PFSK-1 (cell line): ENCODE measurements at regions not wholly inside any gene's neighbourhood (a gene's known extent, or its start where the extent isn't known, plus 50 kb on each side); places are given as distances from the start of the nearest gene placed in this dataset.

Experiments
- FOXP2 ChIP-seq: optimal IDR thresholded peaks from 2 replicates; pipeline ENCODE3; 2011; ENCODE audit warnings: borderline replicate concordance, control low read depth, inconsistent platforms; ENCODE audit not compliant: insufficient read depth; ENCODE audit errors: extremely low read length, extremely low read depth
- POLR2AphosphoS5 ChIP-seq: IDR thresholded peaks from 2 replicates; pipeline ENCODE4 v1.6.1; 2012; ENCODE audit warnings: low read depth, mild to moderate bottlenecking, control low read depth, low read length, moderate library complexity
- REST ChIP-seq, 2 experiments: IDR thresholded peaks; 2 replicates each; pipeline versions ENCODE4 v1.6.1 to v1.8.0; 2011 to 2012; ENCODE audit warnings: low read depth in 2 of 2, low read length in 2 of 2, control low read depth in 1 of 2, inconsistent platforms in 1 of 2, mild to moderate bottlenecking in 1 of 2, moderate library complexity in 1 of 2; ENCODE audit not compliant: insufficient read depth in 1 of 2
- SIN3A ChIP-seq: IDR thresholded peaks from 2 replicates; pipeline ENCODE4 v1.6.1; 2012; ENCODE audit warnings: mild to moderate bottlenecking, low read length, moderate library complexity, borderline replicate concordance; ENCODE audit not compliant: insufficient read depth
- TAF1 ChIP-seq: IDR thresholded peaks from 2 replicates; pipeline ENCODE4 v1.6.1; 2012; ENCODE audit warnings: low read length, control low read depth, borderline replicate concordance; ENCODE audit not compliant: insufficient read depth

DNA sequence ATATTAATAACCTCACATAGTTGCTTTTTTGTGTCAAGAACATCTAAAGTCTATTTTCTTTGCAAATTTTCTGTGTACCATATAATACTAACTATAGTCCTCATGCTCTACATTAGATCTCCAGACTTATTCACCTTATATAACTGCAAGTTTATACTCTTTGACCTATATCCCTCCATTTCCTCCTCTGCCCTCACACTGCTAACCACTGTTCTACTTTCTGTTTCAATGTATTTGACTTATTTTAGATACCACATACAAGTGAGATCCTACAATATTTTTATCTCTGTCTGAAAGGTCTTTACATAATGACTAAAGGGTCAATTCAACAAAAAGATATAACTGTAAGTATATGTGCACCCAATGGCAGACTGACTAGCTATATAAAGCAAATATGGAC is 789.7 kb upstream of the ZNF608 start:
- TF ChIP-seq FOXP2 (no peak), TAF1 (no peak), POLR2AphosphoS5 (no peak), REST (IDR thresholded peaks at IDR 0.05; ENCODE audit: insufficient read depth in 1 of 2, low read depth in 2 of 2, low read length in 2 of 2) (no peak), SIN3A (no peak)

GRCh38 chr5:125536582-125536981 is 790.1 kb upstream of the ZNF608 start:
- no peak for TF ChIP-seq SIN3A
- TF ChIP-seq POLR2AphosphoS5, result no peak
- TF ChIP-seq TAF1, result no peak
- TF ChIP-seq REST (IDR thresholded peaks at IDR 0.05; ENCODE audit: insufficient read depth in 1 of 2, low read depth in 2 of 2, low read length in 2 of 2), result no peak
- no peak for TF ChIP-seq FOXP2

DNA sequence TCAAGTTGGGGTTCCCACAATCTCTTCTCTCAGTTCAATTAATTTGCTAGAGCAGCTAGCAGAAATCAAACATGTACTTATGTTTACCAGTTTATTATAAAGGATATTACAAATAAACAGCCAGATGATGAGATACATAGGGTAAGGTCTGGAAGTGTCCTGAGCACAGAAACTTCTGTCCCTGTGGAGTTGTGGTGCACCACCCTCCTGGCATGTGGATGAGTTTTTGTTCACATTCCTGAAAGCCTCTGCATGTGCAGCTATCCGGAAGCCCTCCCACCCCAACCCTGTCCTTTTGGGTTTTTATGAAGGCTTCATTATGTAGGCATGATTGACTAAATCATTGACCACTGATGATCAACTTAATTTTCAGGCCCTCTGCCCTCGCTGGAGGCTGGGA is 791.2 kb upstream of the ZNF608 start:
- TF ChIP-seq FOXP2 (no peak), REST (IDR thresholded peaks at IDR 0.05; ENCODE audit: insufficient read depth in 1 of 2, low read depth in 2 of 2, low read length in 2 of 2) (no peak)

DNA sequence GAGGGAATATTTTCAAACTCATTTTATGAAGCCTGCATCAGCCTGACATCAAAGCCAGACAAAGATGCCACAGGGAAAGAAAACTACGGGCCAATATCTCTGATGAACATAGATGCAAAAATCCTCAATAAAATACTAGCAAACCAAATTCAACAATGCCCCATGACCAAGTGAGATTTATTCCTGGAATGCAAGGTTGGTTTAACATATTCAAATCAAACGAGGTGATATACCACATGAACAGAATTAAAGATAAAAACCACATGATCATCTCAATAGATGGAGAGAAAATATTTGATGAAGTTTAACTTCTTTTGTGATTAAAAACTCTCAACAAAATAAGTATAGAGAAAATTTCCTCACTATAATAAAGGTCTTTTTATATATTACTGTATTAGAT is 792.0 kb upstream of the ZNF608 start:
- no peak for TF ChIP-seq TAF1
- TF ChIP-seq REST (IDR thresholded peaks at IDR 0.05; ENCODE audit: insufficient read depth in 1 of 2, low read depth in 2 of 2, low read length in 2 of 2), result no peak
- no peak for TF ChIP-seq POLR2AphosphoS5
- no peak for TF ChIP-seq SIN3A
- TF ChIP-seq FOXP2, result no peak

- TF ChIP-seq SIN3A (no peak), FOXP2 (no peak), POLR2AphosphoS5 (no peak), REST (IDR thresholded peaks at IDR 0.05; ENCODE audit: insufficient read depth in 1 of 2, low read depth in 2 of 2, low read length in 2 of 2) (no peak), TAF1 (no peak)
Measured at GRCh38 chr5:125541085-125541484, 794.6 kb upstream of the ZNF608 start.
